Activated naive CD8-positive, alpha-beta T cell (primary cell): ENCODE measurements at regions not wholly inside any gene's neighbourhood (a gene's known extent, or its start where the extent isn't known, plus 50 kb on each side); places are given as distances from the start of the nearest gene placed in this dataset.
"Not testable (repeated sequence)": the region's sequence is repeated elsewhere in the genome, so short reads cannot be mapped to it uniquely, and the experiment has no call there.

ENCODE experiments used
- H3K27ac Mint-ChIP-seq: one replicate; pipeline ENCODE4 v1.8.0; 2021; ENCODE audit warnings: mixed read lengths
- H3K27me3 Mint-ChIP-seq: one replicate; pipeline ENCODE4 v1.8.0; 2021; ENCODE audit warnings: mixed read lengths
- H3K36me3 Mint-ChIP-seq: one replicate; pipeline ENCODE4 v1.8.0; 2021; ENCODE audit warnings: mixed read lengths
- H3K4me1 Mint-ChIP-seq: one replicate; pipeline ENCODE4 v1.8.0; 2021; ENCODE audit warnings: low read depth, mixed read lengths
- H3K4me3 Mint-ChIP-seq: one replicate; pipeline ENCODE4 v1.8.0; 2021; ENCODE audit warnings: mild to moderate bottlenecking, mixed read lengths
- H3K9me3 Mint-ChIP-seq: one replicate; pipeline ENCODE4 v1.8.0; 2021; ENCODE audit warnings: low read depth, mixed read lengths

DNA sequence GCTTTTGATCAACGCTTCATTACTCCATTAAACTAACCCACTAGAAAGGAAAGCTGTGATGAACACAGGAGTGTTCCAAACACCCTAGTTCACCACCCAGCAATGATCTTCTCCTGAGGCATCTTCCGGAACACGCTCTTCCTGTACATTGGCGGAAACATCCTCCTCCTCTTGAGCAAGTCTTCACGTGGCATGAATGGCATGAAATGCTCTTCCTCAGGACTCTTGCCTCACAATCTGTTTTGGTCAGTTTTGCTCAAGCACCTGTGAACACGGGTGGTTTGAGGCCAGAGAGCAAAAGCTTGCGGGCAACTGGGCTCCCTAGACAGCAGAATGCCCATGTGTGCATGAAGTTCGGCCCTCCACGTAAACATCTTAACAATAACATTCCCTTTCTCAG, 734.2 kb upstream of the SALL3 start:
- Mint-ChIP-seq H3K27me3 (no peaks in the 10 kb centered on the region), H3K27ac (no peak overlapping the region)

DNA sequence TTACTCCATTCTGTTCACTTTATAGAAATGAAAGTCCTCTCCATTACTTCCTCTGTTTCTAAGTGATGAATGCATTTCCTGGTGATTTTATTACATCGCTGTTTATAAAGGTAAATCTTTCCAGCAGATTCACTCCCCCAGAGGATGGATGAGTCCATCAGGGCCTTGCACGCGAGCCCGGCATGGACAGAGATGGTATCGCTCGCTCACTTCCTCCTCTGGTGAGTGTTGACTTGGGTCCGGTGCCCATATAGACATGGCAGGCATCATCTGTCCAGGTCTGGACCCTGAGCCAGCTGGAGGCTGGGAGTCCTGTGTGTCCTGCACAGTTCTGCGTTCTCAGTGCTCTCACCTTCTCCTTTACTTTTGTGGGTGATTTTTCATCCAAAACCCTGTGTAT, 733.6 kb upstream of the SALL3 start:
- no peak overlapping the region for H3K27ac Mint-ChIP-seq
- no peak overlapping the region for H3K4me3 Mint-ChIP-seq
- no peaks in the 10 kb centered on the region for H3K4me1 Mint-ChIP-seq
- no peaks in the 10 kb centered on the region for H3K9me3 Mint-ChIP-seq
- no peaks in the 10 kb centered on the region for H3K27me3 Mint-ChIP-seq
- H3K36me3 Mint-ChIP-seq = no peaks in the 10 kb centered on the region

More for the DNA sequence above, 734.2 kb upstream of the SALL3 start:
- Mint-ChIP-seq H3K9me3 (no peaks in the 10 kb centered on the region), H3K4me1 (no peaks in the 10 kb centered on the region), H3K4me3 (no peak overlapping the region), H3K36me3 (no peaks in the 10 kb centered on the region)

DNA sequence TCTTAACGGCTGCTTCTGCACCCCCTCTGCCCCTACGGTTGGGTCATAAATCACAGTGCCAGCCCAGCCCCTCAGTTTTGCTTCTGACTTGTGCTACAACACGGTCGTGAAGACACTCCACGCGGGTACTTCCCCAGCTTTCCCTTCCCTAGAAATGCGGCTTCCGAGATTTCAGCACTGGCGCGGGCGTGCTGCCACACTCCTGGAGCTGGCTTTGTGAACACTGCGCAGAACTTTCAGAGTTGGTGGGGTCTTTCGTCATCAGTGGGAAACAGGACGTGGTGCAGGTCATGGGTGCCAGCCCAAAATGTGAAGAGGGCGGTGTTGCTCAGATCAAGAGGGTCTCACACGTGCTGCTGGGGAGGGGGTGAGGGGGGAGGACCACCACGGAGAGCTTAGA, 733.0 kb upstream of the SALL3 start:
- Mint-ChIP-seq H3K4me3 (no peak overlapping the region), H3K36me3 (no peaks in the 10 kb centered on the region), H3K9me3 (no peaks in the 10 kb centered on the region), H3K27me3 (no peaks in the 10 kb centered on the region), H3K27ac (no peak overlapping the region), H3K4me1 (no peaks in the 10 kb centered on the region)

DNA sequence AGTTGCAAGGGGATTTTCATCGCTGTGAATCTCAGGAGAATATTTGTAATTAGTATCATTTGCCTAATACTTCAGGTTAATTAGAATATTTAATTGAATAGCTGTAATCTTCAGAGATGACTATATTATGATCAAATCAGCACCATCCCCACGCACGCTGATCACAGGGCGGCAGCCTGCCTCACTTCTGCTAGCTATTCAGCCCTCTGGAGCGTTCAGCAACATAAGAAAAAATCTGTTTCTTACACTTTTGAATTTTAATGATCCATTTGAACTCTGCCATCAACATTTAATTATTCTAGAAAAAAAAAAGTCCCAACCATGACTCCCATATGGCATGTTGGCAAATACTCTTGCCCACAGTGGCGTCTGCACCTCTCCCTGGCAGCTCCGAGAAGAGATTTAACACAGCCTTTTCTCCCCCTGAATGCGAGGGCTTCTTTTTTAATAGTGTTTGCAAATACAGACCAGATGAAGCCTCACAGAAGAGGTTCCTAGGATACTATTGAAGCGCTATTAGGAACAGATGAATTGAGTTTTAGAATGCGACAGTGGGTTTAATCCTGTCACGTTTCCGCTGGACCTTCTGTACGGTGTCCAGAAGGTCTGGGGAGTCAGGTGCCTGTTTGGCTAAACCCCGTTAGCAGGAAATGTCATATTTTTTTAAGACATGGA, 731.9 kb upstream of the SALL3 start:
- H3K9me3 Mint-ChIP-seq = no peaks in the 10 kb centered on the region
- no peak overlapping the region for H3K27ac Mint-ChIP-seq
- no peaks in the 10 kb centered on the region for H3K4me1 Mint-ChIP-seq
- no peaks in the 10 kb centered on the region for H3K36me3 Mint-ChIP-seq
- no peak overlapping the region for H3K4me3 Mint-ChIP-seq
- no peaks in the 10 kb centered on the region for H3K27me3 Mint-ChIP-seq

DNA sequence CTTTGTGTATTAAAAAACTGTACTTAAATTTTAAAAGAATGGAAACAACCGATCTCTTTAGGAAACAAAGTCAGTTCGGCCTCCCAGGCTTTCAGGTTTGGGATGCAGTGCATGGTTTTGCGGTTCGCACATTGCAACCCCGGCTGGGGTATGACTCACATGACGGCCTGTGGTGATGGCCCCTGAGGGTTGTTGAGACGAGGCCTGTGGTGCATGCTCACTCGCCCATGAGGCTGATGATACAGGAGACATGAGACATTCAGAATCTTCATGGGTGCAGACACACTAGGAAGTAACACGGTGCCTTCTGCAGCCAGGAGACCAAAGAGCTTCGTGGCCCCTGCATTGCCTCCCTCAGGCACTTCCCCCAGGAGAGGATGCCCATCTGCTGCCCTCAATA, 724.6 kb upstream of the SALL3 start:
- Mint-ChIP-seq H3K4me1 (no peaks in the 10 kb centered on the region), H3K27me3 (peaks cover 5% of the 10 kb centered on the region), H3K27ac (no peak overlapping the region), H3K36me3 (no peaks in the 10 kb centered on the region), H3K9me3 (peaks cover 3% of the 10 kb centered on the region), H3K4me3 (no peak overlapping the region)

DNA sequence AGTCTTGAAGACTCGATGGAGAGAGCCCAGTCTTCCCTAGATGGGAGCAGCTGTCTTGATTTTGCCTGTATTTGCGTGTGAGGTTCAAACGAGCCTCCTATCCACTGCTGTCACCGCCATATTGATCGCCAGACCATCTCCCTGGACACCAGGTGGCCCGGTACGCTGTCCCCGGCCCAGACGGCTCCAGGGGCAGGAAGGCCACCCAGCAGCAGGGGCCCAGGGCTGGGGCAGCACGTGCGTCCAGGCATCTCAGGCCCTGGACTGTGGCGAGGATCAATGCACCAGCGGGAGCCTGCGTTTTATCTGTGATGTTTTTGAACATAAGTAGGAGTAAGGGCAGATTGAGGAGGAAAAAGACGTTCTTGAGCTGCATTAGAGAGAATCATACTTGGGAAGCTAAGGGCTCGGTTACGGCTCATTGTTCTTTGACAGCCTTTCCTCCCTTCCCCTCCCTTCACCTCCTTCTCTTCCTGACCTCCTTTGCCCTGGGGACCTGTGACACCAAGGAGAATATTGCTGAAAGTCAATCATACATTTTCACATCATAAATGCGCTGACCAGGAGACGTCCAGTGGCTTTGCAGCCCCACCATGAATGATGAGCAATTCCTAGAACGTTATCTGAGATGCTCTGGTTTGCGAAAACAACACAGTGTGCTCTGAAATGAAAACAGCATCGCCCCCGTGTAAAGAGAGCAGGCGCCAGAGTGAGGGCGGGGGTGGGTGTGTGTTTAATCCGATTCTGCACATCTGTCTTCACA, 711.2 kb upstream of the SALL3 start:
- H3K36me3 Mint-ChIP-seq = no peaks in the 10 kb centered on the region
- peaks cover 4% of the 10 kb centered on the region for H3K9me3 Mint-ChIP-seq
- H3K4me3 Mint-ChIP-seq = no peak overlapping the region
- no peak overlapping the region for H3K27ac Mint-ChIP-seq
- H3K4me1 Mint-ChIP-seq = no peaks in the 10 kb centered on the region
- H3K27me3 Mint-ChIP-seq = no peaks in the 10 kb centered on the region

DNA sequence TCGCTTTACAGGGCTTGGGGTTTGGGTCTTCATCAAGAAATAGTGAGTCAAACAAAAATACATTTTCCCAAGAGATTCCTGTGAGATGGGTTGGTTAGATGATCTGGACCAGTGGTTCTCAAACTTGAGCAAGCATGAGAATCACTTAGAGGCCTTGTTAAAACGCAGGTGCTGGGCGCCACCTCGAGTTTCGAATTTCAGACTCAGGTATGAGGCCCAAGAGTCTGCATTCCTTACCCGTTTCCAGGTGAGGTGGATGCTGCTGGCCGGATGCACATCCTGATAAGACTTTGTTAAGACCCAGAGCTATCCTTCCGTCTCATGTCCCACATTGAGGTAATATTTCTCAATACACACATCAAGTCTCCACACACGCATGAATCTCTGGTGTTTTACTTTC, 707.8 kb upstream of the SALL3 start:
- Mint-ChIP-seq H3K27me3 (no peaks in the 10 kb centered on the region), H3K4me1 (no peaks in the 10 kb centered on the region), H3K4me3 (no peak overlapping the region), H3K27ac (no peak overlapping the region), H3K36me3 (peaks cover 2% of the 10 kb centered on the region), H3K9me3 (peaks cover 19% of the 10 kb centered on the region)

DNA sequence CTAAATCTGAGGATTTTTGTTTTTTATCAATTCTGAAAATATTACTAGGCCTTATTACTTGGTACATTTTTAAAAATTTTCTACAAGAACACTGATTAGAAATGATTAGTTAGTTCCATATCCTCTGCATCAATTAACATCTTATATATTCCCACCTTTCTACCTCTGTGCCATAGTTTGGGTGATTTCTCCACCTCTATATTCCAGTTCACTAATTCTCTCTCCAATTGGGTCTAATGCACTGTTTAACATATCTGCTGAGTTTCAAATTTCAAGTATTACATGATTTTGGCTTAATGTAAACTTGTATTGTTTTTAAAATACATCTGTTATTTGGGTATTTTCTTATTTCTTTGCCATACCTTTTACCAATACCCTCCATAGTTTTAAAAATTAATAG, 705.7 kb upstream of the SALL3 start:
- Mint-ChIP-seq H3K27me3 (no peaks in the 10 kb centered on the region), H3K27ac (no peak overlapping the region), H3K4me3 (no peak overlapping the region), H3K36me3 (peaks cover 2% of the 10 kb centered on the region), H3K9me3 (peaks cover 19% of the 10 kb centered on the region), H3K4me1 (no peaks in the 10 kb centered on the region)

DNA sequence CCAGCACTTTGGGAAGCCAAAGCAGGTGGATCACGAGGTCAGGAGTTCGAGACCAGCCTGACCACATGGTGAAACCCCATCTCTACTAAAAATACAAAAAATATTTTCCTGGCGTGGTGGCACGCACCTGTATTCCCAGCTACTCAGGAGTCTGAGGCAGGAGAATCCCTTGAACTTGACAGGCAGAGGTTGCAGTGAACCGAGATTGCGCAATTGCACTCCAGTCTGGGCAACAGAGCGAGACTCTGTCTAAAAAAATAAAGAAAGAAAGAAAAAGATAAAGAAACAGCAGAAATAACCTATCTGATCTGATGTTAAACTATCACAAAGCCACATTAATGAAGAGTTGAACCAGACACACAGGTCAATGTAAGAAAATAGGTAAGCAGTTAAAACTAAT, 696.2 kb upstream of the SALL3 start:
- H3K27ac Mint-ChIP-seq, H3K9me3 Mint-ChIP-seq, H3K36me3 Mint-ChIP-seq, H3K4me1 Mint-ChIP-seq, H3K4me3 Mint-ChIP-seq, H3K27me3 Mint-ChIP-seq: not testable (repeated sequence)

DNA sequence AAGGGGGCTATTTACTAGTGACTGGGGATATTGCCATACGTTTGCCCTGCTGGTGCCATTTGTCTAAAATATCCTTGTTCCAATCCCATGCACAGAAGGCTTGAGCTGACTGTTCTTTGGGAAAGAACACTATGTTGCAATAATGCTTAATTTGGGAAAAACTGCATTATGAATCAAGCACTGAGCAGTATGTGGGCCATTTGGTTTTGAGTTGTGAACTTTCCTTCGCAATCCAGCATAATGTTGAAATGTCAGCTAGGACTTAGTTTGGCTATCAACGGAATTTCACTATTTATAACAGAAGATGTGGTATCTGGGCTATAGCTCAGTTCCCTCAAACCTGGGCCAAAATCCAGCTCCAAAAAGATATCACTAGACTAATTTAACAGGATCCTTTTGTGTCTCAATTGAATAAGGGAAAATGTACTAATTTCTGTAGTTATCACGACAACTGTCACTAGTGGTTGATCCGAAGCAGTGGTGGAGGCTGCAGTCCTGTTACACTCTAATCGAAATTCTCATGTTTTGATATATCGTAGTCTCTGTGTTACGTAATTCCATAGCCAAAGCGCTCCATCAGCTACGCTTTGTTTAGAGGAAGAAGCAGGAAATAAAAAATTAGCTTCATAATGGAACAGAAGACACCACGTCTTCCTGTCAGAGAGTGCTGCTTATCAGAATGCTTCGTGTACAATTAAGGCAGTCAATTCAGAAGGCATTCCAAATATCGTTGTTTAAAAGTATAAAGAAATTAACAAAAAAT, 686.8 kb upstream of the SALL3 start:
- no peaks in the 10 kb centered on the region for H3K36me3 Mint-ChIP-seq
- peaks cover 8% of the 10 kb centered on the region for H3K27me3 Mint-ChIP-seq
- no peaks in the 10 kb centered on the region for H3K9me3 Mint-ChIP-seq
- no peak overlapping the region for H3K4me3 Mint-ChIP-seq
- no peak overlapping the region for H3K27ac Mint-ChIP-seq
- H3K4me1 Mint-ChIP-seq = no peaks in the 10 kb centered on the region

DNA sequence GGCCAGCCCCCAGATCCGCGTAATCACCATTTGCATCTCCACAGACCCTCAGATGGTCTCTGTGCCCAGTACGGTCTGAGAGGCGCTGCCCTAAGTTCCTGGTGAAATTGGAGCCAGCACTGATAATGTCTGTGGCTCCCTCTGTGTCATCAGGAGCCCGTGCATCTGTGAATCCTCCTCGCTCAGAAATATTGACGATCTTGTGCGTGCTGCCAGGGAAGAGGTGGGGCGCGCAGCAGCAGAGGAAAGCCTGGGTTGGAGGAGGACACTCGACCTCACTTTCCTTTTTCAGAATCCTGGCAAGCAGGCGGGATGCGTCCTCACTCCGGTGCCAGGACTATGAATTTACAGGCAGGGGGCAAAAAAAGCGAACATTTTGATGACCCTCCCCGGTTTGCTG, 686.1 kb upstream of the SALL3 start:
- Mint-ChIP-seq H3K27ac (no peak overlapping the region), H3K36me3 (no peaks in the 10 kb centered on the region), H3K9me3 (no peaks in the 10 kb centered on the region), H3K4me1 (no peaks in the 10 kb centered on the region), H3K27me3 (peaks cover 8% of the 10 kb centered on the region), H3K4me3 (no peak overlapping the region)

DNA sequence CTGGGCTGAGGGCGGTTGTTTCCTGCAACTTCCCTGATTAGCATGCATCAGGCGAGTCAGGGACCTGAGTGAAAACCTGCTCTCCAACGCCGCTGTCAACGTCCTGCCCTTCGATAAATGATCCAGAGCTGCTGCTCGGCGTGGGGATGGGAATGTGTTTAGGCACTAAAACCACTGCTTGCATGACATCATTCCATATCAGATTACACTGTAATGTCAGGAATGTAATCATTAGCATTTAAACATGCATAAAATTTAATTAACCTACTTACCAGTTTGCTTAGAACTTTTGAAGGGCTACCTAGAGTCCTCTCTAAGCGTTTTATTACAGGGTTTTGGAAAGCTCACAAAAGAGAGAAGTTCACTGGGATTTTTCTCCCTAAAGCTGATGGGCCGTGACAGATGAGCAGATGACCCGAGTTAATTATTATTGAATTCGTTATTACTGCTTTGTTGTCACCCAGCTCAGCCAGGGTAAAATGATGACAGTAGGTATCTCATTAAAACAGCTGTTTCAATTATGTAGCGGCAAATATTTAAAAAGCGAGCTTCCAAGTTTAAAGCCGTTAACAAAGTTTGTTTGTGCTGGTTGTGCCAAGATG, 685.6 kb upstream of the SALL3 start:
- no peak overlapping the region for H3K4me3 Mint-ChIP-seq
- no peak overlapping the region for H3K27ac Mint-ChIP-seq
- H3K9me3 Mint-ChIP-seq = no peaks in the 10 kb centered on the region
- H3K36me3 Mint-ChIP-seq = no peaks in the 10 kb centered on the region
- H3K4me1 Mint-ChIP-seq = no peaks in the 10 kb centered on the region
- peaks cover 8% of the 10 kb centered on the region for H3K27me3 Mint-ChIP-seq

DNA sequence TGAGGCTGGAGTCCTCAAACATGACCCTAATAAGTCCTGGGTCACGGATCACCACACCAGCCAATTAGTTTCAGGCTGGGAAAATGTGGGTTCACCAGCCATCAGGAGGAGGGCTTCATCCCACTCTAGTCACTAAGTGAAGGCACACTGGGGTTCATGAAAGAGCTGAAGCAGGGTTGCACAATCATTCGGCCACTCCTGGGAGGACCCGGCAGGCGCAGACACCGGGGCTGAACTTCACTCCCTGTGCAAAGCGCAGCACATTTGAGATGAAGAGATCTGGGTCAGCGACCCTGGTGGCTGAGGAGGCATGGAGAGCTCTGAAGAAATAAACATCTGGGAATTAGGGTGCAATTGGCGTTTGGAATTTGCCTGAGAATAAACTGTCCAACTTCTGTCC, 684.4 kb upstream of the SALL3 start:
- H3K9me3 Mint-ChIP-seq = no peaks in the 10 kb centered on the region
- peaks cover 8% of the 10 kb centered on the region for H3K27me3 Mint-ChIP-seq
- H3K4me3 Mint-ChIP-seq = no peak overlapping the region
- H3K27ac Mint-ChIP-seq = no peak overlapping the region
- no peaks in the 10 kb centered on the region for H3K4me1 Mint-ChIP-seq
- H3K36me3 Mint-ChIP-seq = no peaks in the 10 kb centered on the region

DNA sequence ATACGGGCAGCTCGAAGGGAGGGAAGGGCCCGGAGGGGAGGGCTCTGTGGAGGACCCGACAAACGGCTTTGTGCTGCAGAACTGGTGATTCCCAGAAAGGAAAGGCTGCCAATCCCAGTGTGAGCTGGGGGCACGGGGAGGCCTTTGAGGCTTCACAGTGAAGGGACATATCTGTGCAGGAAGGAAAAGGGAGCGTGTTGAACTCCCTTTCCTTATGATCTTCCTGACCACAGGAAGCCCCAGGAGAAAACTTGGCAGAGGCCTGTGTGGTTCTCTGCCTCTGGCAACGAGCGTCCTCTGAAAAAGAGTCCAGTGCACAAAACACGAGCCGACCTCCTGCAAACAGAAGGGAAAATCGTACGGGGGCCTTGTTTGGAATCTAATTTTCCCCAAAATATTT, 683.5 kb upstream of the SALL3 start:
- no peaks in the 10 kb centered on the region for H3K9me3 Mint-ChIP-seq
- H3K36me3 Mint-ChIP-seq = no peaks in the 10 kb centered on the region
- no peak overlapping the region for H3K27ac Mint-ChIP-seq
- no peaks in the 10 kb centered on the region for H3K4me1 Mint-ChIP-seq
- no peak overlapping the region for H3K4me3 Mint-ChIP-seq
- peaks cover 8% of the 10 kb centered on the region for H3K27me3 Mint-ChIP-seq

DNA sequence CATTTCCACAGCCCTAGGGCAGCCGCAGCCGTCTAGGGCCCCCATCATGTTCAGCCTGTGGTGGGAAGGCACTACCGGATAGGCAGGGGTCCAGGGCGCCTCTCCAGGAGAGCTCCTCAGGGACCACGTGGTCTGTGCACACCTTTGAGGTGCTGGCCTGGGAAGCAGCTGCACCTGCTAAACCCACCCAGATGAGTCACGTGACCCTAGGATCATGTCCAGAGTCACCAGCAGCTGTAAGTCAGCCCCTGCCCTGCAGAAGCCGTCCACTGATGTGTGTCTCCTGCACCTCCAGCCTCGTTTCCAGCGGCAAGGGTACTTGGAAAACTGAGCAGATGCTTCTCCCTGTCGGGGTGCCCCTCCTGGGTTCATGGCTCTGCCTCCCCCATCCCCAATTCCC, 682.6 kb upstream of the SALL3 start:
- peaks cover 8% of the 10 kb centered on the region for H3K27me3 Mint-ChIP-seq
- no peak overlapping the region for H3K4me3 Mint-ChIP-seq
- H3K9me3 Mint-ChIP-seq = no peaks in the 10 kb centered on the region
- H3K36me3 Mint-ChIP-seq = no peaks in the 10 kb centered on the region
- H3K4me1 Mint-ChIP-seq = no peaks in the 10 kb centered on the region
- H3K27ac Mint-ChIP-seq = no peak overlapping the region
